Lower lobe of right lung (tissue), 2 donors: ENCODE measurements at regions not wholly inside any gene's neighbourhood (a gene's known extent, or its start where the extent isn't known, plus 50 kb on each side); places are given as distances from the start of the nearest gene placed in this dataset.

Source experiments
- ATAC-seq, 2 donors: fragments of 200-7000 bp; cut with Tn5 transposase; one replicate each; pipeline ENCODE4 v1.9.1; 2020 to 2022; ENCODE audit warnings: mild to moderate bottlenecking in 2 of 2, moderate library complexity in 2 of 2
- DNase-seq: peaks from one replicate; pipeline ENCODE4 v3.0.0-alpha.2; 2020
- H3K27ac ChIP-seq: fragments of 200-600 bp; one replicate; pipeline ENCODE4 v1.8.0; 2022
- H3K27me3 ChIP-seq: fragments of 200-600 bp; one replicate; pipeline ENCODE4 v1.8.0; 2022; ENCODE audit warnings: low read depth
- H3K36me3 ChIP-seq: fragments of 200-600 bp; one replicate; pipeline ENCODE4 v1.8.0; 2022; ENCODE audit warnings: mild to moderate bottlenecking
- H3K4me1 ChIP-seq: fragments of 200-600 bp; one replicate; pipeline ENCODE4 v1.8.0; 2022
- H3K4me3 ChIP-seq: fragments of 200-600 bp; one replicate; pipeline ENCODE4 v1.8.0; 2022; ENCODE audit warnings: mild to moderate bottlenecking
- H3K9me3 ChIP-seq: fragments of 200-600 bp; one replicate; pipeline ENCODE4 v1.8.0; 2022
- intact Hi-C: fragments of 100-400 bp; cut with DNase I; formaldehyde crosslinking; loops from one replicate; pipeline ENCODE4 v1.11.0; 2022
- TF ChIP-seq, protein P1 (sequence below): fragments of 200-600 bp; IDR thresholded peaks from one replicate; pipeline ENCODE4 v1.8.0; 2022; ENCODE audit warnings: antibody characterized with exemption, mild to moderate bottlenecking
- donor health status: DM: no; HTN: yes; CAD: no; lungs with severe emphysema.

DNA sequence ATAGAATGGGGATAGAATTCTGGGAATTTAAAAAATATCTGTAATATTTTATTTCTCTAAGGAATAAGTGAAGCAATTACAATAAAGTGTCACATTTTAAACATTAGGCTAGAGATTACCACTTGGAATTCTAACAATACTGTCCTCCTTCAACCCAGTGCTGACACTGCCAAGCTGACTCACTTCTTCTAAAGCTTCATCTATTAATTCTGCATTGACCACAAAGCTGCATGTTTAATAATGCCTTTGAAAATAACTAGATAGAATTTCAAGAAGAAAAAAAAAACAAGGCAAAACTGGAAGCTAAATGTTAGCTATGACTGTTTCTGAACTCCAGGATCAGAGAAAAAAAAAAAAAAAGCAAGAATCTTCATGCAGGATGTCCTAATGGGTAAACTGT lies 970.7 kb upstream of the FBXO33 start:
- DNase-seq (no peak), ATAC-seq (no peak)
- no peaks in the 10 kb centered on the region for H3K27me3 ChIP-seq
- H3K4me3 ChIP-seq, result no peak overlapping the region
- intact Hi-C loops, result no loop called here
- H3K36me3 ChIP-seq, result no peaks in the 10 kb centered on the region
- H3K9me3 ChIP-seq, result peaks cover 6% of the 10 kb centered on the region
- no peak overlapping the region for H3K27ac ChIP-seq
- TF ChIP-seq, protein P1, sequence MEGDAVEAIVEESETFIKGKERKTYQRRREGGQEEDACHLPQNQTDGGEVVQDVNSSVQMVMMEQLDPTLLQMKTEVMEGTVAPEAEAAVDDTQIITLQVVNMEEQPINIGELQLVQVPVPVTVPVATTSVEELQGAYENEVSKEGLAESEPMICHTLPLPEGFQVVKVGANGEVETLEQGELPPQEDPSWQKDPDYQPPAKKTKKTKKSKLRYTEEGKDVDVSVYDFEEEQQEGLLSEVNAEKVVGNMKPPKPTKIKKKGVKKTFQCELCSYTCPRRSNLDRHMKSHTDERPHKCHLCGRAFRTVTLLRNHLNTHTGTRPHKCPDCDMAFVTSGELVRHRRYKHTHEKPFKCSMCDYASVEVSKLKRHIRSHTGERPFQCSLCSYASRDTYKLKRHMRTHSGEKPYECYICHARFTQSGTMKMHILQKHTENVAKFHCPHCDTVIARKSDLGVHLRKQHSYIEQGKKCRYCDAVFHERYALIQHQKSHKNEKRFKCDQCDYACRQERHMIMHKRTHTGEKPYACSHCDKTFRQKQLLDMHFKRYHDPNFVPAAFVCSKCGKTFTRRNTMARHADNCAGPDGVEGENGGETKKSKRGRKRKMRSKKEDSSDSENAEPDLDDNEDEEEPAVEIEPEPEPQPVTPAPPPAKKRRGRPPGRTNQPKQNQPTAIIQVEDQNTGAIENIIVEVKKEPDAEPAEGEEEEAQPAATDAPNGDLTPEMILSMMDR, result no peak
- no peaks in the 10 kb centered on the region for H3K4me1 ChIP-seq

DNA sequence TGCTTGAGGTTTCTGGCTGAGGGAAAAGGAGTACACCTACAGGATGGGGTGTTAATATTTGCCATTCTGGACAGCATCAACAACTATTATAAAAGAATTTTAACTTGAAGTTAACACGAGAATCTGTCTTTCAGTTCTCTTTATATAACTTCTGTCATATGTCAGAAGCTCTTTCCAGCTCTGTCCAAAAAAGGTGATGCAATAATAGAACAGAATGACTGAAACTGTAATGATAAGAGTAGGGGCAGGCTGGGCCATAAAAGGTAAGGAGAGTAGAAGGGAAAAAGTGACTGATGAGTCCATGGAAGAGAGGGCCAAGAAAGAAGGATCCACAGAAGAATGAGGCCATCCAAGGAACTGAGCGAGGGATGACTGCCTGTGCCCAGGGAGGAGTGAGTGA lies 966.7 kb upstream of the FBXO33 start:
- H3K27ac ChIP-seq, result no peak overlapping the region
- ATAC-seq (no peak), DNase-seq (no peak)
- H3K27me3 ChIP-seq, result no peaks in the 10 kb centered on the region
- TF ChIP-seq, protein P1, result no peak
- H3K4me1 ChIP-seq, result no peaks in the 10 kb centered on the region
- H3K9me3 ChIP-seq, result no peaks in the 10 kb centered on the region
- intact Hi-C loops, result no loop called here
- H3K36me3 ChIP-seq, result no peaks in the 10 kb centered on the region
- no peak overlapping the region for H3K4me3 ChIP-seq

DNA sequence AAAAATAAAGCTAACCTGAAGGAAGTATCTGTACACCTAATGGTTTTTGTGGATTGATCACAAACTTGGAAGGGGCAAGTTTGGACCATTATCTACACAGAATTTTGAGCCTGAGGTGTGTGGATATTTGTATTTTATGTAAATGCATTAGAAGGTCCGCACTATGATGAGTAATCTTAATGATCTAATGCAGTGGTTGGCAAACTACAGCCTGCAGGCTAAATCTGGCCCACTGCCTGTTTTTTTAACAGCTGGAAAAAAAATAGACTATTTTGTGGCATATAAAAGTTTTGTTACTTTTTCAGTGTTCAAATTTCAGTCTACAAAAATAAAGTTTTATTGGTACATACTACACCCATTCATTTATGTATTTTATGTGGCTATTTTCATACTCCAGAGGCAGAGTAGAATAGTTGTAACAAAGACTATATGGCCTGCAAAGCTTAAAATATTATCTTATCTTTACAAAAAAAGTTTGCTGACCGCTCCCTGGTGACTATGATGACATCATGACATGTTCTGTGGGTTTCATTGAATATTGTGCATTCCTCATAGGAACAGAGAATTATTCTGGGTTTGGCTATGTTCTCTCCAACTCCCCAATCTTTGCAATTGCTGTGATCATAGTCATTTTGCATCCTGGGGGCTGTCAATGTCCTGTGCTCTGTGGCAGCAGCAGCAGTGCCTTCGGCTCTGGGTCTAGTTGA lies 962.6 kb upstream of the FBXO33 start:
- Histone ChIP-seq H3K27me3 (no peaks in the 10 kb centered on the region), H3K9me3 (no peaks in the 10 kb centered on the region), H3K27ac (no peak overlapping the region), H3K4me1 (no peaks in the 10 kb centered on the region), H3K4me3 (no peak overlapping the region), H3K36me3 (no peaks in the 10 kb centered on the region)
- no peak for ATAC-seq
- no peak for DNase-seq
- TF ChIP-seq, protein P1, result no peak
- intact Hi-C loops, result no loop called here

DNA sequence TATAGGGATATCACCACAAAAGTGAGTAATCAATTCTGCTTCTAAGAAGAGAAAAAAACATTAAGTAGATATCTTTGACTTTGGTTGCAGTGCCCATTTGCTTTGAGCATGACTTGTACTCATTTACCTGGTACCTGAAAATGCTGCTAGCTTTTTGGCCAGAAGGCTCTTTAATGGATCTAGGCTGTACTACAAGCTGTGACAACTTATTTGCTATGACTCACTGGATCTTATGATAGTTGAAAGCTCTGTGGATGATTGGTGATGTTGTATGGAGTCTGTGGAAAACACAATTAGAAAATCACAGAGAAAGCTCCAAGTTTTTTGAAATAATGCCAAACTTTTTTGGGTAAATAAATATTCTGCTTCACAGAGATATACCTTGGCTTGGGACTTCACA lies 960.9 kb upstream of the FBXO33 start:
- H3K9me3 ChIP-seq, result no peaks in the 10 kb centered on the region
- TF ChIP-seq, protein P1, result no peak
- no peak overlapping the region for H3K4me3 ChIP-seq
- H3K27me3 ChIP-seq, result no peaks in the 10 kb centered on the region
- no peaks in the 10 kb centered on the region for H3K4me1 ChIP-seq
- H3K27ac ChIP-seq, result no peak overlapping the region
- no peak for ATAC-seq
- no peaks in the 10 kb centered on the region for H3K36me3 ChIP-seq
- intact Hi-C loops, result no loop called here
- no peak for DNase-seq

DNA sequence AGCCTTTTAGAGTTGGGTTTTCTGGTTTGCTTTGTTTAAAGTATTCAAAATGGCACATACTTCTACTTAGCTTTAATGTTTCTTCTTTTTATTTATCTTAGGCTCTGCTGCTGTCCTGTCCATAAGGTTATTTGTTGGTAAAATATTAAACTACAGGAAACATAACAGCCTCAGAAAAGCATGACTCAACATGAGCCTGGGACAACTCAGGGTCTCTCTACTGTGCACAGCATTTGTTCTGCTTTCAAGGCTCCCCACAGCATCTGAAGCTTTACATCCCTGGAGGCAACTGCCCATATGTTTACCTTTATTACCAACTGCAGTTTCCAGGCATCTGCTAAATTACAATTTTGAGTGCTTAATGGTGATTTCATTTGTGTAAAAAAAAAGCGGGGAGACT lies 954.2 kb upstream of the FBXO33 start:
- H3K27me3 ChIP-seq, result no peaks in the 10 kb centered on the region
- no peaks in the 10 kb centered on the region for H3K36me3 ChIP-seq
- no peak for DNase-seq
- H3K27ac ChIP-seq, result no peak overlapping the region
- ATAC-seq, result no peak
- TF ChIP-seq, protein P1, result no peak
- H3K4me3 ChIP-seq, result no peak overlapping the region
- intact Hi-C loops, result no loop called here
- no peaks in the 10 kb centered on the region for H3K9me3 ChIP-seq
- H3K4me1 ChIP-seq, result no peaks in the 10 kb centered on the region
